HG03196 (cell line): ENCODE measurements at regions not wholly inside any gene's neighbourhood (a gene's known extent, or its start where the extent isn't known, plus 50 kb on each side); places are given as distances from the start of the nearest gene placed in this dataset.

ENCODE experiments used
- ATAC-seq: cut with Tn5 transposase; IDR thresholded peaks from one replicate; pipeline ENCODE4 v1.9.1; 2021; ENCODE audit not compliant: unreplicated experiment

DNA sequence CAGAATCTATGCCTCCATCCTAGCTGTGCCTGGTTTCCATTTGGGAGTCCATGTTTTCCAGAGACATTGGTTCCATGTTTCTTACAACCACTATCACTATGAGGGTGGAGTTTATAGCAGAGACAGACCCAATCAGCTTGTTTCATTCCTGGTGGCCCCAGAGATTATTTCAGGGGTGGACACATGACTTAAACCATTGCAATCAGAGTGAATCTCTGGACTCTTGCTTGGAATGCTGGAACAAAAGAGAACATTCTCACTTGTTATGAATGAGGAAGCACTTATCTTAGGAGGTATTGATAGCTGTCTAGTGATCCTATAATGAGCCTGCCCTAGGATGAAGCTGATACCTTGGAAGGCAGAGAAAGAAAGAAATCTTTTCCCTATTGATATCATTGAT is 250.3 kb downstream of the ATG4C start:
- ATAC-seq: no peak

DNA sequence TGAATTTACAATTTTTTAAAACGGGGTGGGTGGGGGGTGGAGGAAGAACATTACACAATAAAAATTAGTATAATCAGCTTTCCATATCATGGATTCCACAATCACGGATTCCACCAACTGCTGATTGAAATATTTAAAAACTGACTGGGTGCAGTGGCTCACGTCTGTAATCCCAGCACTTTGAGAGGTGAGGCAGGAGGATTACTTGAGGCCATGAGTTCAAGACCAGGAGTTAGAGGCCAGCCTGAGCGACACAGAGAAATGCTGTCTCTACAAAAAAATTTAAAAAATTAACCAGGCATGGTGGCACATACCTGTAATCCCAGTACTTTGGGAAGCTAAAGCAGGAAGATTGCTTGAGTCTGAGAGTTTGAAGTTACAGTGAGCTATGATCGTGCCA is 254.7 kb downstream of the ATG4C start:
- ATAC-seq: no peak

DNA sequence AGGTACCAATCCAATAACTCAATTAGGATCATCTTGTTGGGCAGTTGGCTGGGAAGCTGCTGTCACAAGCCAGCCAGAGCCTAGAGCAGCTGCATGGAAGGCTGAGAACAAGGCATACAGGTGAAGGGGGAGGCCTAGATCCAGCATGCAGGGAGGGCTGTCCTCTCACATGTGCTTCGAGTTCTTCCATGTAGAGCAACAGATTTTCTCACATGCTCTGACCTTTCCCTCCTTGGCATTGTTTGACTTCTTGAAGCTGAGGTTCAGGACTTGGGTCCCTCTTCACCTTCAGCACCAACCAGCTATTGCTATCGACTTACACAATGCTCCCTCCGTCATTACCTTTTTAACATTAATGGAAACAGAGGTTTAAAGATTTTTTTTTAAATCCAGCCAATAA is 257.7 kb downstream of the ATG4C start:
- ATAC-seq: no peak

DNA sequence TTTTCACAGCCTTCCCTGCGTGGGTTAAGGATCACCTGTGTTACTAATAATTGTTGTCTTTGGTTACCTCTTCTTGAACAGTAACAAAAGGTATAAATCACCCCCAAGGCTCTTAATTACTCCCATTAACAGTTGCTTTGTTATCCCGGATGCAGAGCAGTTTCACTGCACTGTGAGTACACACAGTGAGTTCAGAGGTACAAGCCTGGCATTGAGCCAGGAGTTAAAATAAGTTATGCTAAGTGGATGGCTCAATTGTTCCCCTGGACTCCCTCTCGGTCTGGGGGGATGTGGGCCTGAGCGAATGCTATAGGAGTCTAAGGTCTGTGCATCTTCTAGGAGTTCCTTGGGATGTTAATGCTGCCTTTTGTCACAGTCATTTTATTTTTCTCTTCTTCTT is 258.3 kb downstream of the ATG4C start:
- ATAC-seq: no peak

DNA sequence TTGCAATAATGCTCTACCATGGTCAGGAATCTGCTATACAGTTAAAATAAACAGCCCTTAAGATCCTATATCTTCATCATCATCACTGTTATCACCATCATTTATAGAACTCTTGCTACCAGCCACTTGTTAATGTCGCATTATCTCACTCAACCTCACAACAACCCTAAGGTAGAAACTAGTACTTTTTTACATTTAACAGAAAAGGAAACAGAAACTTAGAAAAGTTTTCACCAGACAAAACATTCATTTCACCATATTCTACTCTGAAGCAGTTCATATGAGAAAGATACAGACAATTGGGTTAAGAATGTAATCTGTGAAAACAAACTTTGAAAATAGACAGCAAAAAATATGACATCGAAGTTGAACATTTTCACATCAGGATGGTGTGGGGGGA is 262.6 kb downstream of the ATG4C start:
- no peak for ATAC-seq

DNA sequence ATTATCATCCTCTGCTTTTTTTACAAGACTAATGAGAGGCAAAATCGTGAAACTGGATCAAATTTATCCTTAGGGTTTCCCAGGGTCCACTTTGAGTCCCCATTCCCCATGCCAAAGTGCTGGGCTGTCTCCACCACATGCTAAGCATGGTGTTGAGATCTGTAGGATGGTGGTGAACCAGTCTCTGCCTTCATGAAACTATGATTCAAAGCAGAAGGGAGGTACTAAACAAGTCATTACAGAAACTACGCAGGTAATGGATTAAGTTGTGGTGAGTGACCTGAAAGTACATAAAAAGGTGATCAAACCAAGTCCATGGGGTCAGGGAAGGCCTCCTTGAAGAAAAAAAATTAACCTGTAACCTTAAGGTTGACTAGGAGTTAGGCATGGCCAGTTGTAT is 265.2 kb downstream of the ATG4C start:
- no peak for ATAC-seq

DNA sequence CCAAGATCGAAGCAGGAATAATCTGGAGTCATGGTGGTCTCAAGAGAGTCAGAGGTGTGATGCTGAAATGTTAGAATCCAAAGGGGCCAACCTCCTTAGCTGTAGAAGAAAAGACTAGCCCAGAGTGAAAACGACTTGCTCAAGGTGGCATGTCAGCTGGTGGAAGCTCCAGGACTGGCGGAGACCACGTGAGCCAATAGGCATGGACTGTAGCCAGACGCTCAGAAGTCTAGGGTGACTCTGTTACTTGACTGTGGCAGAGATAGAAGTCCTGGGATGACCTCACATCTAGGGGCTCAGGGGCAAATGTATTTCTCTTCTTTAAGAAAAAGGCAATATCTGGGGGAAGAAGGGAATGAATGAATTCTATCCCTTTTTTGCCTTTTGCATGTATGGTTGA is 267.4 kb downstream of the ATG4C start:
- no peak for ATAC-seq

DNA sequence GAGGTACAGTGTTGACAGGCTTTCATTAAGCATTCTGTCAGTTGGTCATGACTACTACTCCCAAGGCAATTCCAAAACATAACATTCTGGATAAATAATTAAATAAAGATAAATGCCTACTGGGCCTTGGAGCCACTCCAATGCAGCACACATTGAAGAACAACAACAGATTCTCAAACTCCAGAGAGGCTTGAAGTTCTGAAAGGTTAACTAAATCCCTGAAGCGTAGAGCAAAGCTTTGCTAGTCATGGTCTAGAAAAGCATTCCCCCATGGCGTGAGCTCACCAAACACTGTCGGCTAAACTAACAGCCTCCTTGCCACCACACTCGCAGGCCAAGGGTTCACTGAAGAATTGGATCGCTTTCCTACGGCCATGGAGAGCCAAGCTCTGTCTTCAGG is 268.0 kb downstream of the ATG4C start:
- ATAC-seq: no peak

DNA sequence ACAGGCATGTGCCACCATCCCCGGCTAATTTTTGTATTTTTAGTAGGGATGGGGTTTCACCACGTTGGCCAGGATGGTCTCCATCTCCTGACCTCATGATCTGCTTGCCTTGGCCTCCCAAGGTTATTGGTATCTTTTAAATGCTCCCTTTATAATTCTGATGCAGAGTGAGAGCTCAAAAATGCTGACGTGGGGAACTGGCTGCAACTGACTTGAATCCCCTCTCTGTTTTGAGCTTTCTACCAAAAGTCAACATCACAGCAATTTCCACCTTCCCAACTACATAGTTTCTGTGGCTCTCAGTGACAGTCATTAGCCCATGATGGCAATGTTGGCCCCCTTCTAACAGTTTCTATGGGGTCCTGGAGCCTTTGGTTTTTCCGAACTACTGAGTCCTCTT is 268.2 kb upstream of the FOXD3 start:
- no peak for ATAC-seq

DNA sequence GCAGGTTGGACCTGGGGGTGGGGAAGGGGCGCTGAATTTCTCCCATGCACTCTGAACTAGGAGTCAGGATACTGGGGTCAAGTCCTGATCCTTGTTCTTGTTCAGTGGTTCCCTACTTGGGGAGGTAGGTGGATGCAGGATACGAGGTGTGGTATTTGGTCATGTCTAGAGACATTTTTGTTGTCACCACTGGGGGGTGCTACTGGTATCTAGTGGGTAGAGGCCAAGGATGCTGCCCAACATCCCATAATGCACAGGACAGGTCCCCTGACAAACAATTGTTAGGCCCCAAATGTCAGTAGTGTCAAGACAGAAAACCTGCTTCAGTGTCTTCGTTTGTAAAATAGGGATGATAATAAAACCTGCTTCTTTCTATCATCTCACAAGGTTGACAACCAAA is 259.0 kb upstream of the FOXD3 start:
- no peak for ATAC-seq

DNA sequence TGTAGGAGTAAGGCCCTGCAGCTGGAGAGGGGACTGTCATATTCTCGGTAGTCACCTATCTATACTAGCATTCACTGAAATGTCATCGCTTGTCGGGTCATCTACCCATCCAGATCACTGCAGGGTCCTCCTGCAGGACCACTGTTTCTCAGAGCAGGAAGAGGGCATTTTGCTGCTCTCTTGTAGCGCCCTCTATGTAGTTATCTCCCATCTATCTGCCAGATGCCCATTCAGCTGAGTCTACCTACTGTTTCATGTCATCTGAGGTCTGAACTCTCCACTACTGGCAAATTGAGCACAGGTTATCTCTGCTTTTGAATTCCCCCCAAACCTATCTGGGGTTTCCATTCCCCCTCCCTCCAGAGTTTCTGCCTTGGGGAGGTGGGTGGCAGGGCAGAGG is 258.2 kb upstream of the FOXD3 start:
- no peak for ATAC-seq

DNA sequence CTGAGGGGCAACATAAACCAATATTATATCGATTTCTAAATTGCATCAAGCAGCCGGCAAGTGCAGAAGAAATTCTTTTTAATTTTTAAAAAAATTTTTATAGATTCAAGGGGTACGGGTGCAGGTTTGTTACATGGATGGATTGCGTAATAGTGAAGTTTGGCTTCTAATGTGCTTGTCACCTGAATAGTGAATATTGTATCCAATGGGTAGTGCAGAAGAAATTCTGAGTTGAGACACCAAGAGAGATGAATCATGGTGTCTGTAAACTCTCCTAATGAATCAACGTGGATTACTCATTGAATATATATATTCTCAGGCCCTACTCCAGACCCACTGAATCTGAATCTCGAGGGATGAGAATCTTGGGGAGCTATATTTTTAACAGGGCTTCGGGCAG is 253.7 kb upstream of the FOXD3 start:
- ATAC-seq: no peak

DNA sequence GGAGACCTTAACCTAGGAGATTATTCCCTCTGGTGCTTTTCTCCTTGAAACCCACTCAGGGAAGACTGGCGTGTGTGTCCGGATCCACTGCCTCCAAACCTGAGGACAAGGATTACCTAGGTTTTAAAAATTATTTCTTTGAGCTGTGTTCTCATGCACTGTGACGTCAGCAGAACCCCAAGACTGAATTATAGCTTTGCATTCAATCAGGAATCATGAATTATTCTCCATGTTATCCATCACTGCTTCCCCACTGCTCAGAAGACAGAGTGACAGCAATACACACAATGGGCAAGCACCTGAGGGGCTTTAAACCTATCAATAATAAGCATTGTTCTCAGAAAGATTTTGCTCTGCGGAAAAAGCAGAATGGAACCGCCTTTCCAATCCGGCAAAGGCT is 253.2 kb upstream of the FOXD3 start:
- ATAC-seq: no peak

DNA sequence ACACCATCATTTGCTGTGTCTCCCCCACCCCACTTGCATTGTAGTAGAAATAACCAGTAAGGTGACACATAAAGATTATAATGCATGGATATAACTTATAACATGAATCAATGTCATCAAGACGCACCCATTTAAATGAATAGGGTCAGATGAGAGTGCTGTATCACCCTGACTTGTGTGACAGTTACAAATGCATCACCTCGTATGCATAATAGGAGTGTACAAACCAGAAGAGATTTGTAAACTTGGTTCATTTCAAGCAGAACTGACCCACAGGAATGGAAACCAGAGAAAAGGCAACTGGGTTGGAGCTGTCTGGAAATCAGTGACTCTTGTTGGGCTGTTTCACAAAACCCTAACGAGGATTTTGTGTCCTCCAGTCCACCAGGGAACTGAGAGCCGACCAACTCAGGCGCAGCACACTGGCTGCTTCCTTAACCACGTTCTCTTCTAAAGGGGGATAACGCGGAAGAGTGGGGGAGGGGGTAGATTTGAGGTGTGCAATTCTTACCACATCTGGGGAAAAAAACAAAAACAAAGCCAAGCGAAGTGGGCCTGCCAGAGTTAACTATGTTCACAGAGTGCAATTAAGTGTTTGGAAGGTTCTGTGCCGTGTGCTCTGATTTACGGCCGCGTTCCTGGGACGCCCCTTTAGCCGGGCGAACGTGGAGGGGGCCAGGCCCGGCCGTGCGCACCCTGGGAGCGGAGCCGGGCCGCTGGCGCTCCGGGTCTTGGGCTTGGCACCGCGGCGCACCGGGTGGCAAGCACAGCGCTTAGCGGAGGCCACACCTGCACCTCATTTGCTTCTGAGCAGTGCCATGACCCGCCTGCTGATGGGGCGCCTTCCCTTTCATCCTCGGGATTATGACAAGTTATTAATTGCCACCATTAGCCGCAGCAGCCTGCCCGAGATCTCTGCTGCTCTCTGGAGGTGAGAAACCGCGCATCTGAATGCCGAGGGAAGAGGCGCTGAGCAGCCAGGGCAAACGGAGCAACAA is 248.8 kb upstream of the FOXD3 start:
- ATAC-seq: no peak

DNA sequence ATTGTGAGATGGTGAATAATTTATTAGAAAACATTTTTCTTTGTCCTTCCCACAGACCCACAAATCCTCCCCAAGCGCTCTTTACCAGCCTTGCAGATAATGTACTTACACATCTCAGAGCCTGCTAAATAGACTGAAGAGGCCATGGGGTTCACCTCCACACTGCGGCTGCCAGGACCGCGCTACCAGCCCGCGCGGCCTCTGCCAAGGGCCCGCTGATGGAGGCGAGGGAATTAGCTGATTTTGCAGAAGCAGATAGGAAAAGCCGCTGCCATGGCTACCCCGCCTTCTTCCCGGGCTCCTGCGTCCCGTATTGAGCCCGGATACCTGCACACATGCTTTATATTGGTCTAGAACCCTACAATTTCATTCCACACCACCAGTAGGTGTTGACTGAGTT is 248.0 kb upstream of the FOXD3 start:
- ATAC-seq: no peak

DNA sequence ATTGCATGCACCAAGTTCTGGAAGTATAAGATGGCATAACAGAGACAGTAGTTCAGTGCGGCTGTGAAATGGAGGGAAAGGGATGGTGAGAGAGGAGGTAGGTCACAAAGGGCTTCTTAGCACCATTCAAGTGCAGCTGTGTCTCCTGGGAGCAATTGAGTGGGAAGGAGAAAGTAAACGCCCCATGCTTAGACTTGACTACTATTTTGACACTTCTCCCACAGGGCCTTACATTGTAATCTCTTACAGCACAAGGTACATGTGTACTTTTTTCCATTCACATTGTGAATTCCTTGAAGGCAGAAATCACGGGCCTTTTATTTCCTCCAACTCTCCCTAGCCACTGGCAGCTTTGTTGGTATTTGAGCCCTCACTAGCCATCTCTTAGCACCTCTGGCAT is 239.6 kb upstream of the FOXD3 start:
- ATAC-seq: no peak

DNA sequence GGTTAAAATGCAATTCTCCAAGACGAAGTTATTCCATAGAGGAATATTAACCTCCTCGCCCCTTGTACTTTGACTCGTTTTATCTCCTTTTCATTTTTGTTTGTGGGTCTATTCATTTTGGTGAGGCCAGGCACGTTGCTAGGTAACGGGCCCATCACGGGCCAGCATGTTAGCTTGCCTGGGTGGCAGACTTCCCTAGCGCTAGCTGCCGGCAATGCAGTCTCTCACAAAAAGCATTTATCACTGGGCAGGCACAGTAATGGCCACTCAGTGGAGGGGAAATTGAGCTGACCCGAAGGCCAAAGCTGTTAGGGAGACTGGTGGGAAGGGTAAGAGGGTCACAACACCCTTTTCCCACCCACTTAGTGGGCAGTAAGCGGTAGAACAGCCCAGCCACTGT is 234.4 kb upstream of the FOXD3 start:
- ATAC-seq: no peak

DNA sequence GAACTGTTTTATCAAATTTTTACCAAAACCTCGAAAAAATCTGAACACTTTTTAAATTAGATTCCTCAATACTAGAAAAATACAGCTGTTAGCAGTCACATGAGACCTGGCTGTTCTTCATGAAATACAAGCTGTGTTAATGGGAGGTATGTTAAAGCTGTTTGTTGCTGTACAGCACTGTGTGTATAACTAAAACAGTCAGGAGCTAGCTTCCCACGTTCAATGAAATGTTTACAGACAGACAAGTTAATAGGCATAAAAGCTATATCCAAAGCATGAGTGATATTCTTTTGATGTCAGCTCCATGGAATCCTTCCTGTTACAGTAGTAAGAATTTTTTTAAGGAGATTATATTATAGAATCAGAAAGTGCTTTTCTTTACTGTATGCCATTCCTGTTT is 223.2 kb upstream of the FOXD3 start:
- no peak for ATAC-seq

DNA sequence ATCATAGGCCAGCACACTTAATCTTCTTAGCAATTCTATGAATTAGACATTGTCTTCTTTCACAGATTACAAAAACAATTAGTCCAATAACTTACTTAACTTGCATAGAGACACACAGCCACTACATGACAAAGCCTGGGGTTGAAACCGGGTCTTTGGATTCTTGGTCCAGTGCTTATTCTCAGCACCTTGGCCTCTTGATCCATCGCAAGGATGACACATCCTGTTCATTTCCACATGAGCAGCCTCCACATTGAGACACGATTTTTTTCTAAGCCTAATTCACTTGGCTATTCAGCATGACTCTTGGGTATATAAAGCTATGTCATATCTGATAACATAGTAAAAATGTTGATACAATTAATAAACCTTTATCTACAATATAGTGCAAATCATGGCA is 221.0 kb upstream of the FOXD3 start:
- no peak for ATAC-seq

DNA sequence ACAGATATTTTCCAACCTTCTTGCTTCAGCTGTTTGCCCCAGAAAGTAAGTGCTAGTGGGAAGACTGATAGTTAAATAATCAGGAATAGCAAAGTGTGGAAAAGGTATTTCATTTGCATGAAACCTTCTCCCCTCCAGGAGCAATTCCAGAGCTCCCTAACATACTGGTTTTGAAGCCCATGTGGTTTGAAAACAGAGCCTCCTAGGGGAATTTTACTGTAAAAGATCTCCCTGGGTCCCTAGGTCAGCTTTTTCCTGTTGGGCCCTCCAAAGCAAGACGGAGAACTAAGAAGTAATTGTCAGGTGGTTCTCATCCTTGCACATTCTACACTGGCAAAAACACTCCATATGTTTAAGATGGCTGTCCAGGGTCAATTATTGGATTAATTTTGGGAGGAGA is 218.7 kb upstream of the FOXD3 start:
- ATAC-seq: no peak

DNA sequence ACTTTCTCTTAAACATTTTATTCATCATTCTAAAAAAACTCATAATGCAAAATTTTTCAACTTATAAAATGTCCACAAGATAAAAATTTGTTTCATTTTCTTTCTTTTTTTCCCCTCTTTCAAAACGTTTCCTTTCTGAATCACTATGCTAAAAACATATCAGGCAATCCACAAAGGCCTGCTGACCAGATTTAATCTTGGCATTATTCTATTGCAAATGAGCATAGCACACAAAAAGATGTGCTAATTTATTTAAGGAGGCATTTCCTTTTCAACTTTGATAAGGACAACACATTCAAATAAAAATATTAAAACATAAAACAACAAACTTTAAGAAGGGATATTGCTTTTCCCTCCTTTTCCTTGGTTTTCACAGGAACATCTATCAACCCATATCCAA is 215.3 kb upstream of the FOXD3 start:
- no peak for ATAC-seq

DNA sequence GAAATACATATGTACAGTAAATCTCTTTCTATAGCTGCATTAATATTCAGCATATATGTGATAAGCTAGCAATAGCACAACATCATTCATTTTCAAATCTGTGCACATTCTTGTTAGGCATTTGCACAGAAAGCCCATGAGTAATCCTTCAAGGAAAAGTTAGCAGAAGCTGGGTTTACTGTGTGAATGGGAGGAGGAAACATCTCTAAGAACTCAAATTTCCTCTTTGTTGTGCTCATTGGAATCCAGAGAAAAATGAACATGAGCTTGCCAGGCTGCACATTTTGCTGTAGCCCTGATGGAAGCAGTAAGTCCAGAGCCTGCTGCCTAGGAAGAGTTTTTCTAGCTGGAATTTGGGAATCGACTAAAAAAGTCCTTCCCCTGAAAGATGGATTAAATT is 214.2 kb upstream of the FOXD3 start:
- ATAC-seq: no peak
